HG02642 (cell line): ENCODE measurements at regions not wholly inside any gene's neighbourhood (a gene's known extent, or its start where the extent isn't known, plus 50 kb on each side); places are given as distances from the start of the nearest gene placed in this dataset.
"Not testable (repeated sequence)": the region's sequence is repeated elsewhere in the genome, so short reads cannot be mapped to it uniquely, and the experiment has no call there.

Experiments
- ATAC-seq: cut with Tn5 transposase; IDR thresholded peaks from one replicate; pipeline ENCODE4 v1.9.1; 2021; ENCODE audit warnings: mild to moderate bottlenecking; ENCODE audit not compliant: unreplicated experiment, poor library complexity

GRCh38 chrX:40849906-40850823, 114.8 kb upstream of the MED14 start:
- ATAC-seq: no peak

GRCh38 chrX:40852586-40852985, 117.2 kb upstream of the MED14 start:
- ATAC-seq: no peak

- ATAC-seq: no peak
These were observed 117.9 kb upstream of the MED14 start for GRCh38 chrX:40853004-40853815.

- no peak for ATAC-seq
These were observed 118.4 kb upstream of the MED14 start for GRCh38 chrX:40853816-40854123.

GRCh38 chrX:40854242-40854641, 118.9 kb upstream of the MED14 start:
- no peak for ATAC-seq

GRCh38 chrX:40855411-40855810, 120.1 kb upstream of the MED14 start:
- ATAC-seq: no peak

GRCh38 chrX:40855932-40856515, 120.7 kb upstream of the MED14 start:
- ATAC-seq: no peak

GRCh38 chrX:40861952-40862554, 126.7 kb upstream of the MED14 start:
- ATAC-seq: not testable (repeated sequence)

GRCh38 chrX:40863260-40863659, 127.9 kb upstream of the MED14 start:
- ATAC-seq: not testable (repeated sequence)

- ATAC-seq: no peak
These were observed 128.3 kb upstream of the MED14 start for GRCh38 chrX:40863671-40864070.

GRCh38 chrX:40864972-40865371, 129.6 kb upstream of the MED14 start:
- no peak for ATAC-seq

- ATAC-seq: no peak
These were observed 131.6 kb upstream of the MED14 start for GRCh38 chrX:40866893-40867292.

- no peak for ATAC-seq
These were observed 132.0 kb upstream of the MED14 start for GRCh38 chrX:40867352-40867751.

- ATAC-seq: no peak
These were observed 133.5 kb upstream of the MED14 start for GRCh38 chrX:40868868-40869267.

- ATAC-seq: not testable (repeated sequence)
These were observed 135.6 kb upstream of the MED14 start for GRCh38 chrX:40870982-40871381.

- ATAC-seq: peak; percentile 69
These were observed 136.2 kb upstream of the MED14 start for GRCh38 chrX:40871385-40872082.

- ATAC-seq: no peak
These were observed 137.0 kb upstream of the MED14 start for GRCh38 chrX:40872351-40872750.

GRCh38 chrX:40875476-40875875, 140.1 kb upstream of the MED14 start:
- no peak for ATAC-seq

- no peak for ATAC-seq
These were observed 142.5 kb upstream of the MED14 start for GRCh38 chrX:40877887-40878286.

GRCh38 chrX:40878766-40879165, 143.4 kb upstream of the MED14 start:
- ATAC-seq: no peak
